ENCODE measurements at regions not wholly inside any gene's neighbourhood (a gene's known extent, or its start where the extent isn't known, plus 50 kb on each side); places are given as distances from the start of the nearest gene placed in this dataset.

DNA sequence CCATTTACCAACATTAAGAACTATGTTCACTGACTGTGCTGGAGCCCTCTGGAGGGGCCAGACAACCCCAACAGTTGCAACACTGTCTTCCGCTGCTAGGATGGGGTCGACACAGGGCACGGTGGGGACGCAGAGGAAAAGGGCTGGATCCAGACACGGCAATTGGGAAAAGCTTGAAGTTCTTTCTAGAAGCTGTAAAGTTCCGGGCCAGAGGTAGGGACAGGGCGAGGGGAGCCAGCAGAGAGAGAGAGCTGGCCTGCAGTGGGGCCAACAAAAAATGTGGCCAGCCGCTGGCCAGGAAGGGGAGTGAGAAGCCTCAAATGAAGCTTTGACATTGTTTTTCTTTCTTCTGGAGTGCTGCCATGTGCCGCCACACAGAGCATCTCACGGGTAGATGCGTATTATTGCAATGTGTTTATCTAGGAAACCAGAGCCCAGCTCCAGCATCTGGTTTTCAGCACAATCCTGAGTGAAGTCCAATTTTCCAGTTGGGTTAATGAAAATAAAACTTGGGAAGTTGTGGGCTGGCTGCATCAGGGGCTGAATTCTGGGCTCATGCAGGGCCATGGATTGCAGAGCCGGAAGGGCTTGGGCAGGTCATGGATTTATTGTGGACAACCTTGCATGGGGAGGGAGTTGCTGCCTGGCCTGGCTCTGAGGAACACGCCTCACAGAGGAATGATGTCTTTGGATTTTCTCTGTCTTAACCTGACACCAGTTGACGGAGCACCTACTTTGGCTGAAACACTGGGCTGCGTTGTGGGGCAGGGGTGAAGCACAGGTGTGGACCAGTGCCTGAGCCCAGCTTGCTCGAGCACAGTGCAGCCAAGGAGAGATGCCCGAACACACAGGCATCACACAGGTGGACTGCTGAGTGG lies 67.6 kb upstream of the AMPD3 start:
- DNase-seq (ENCODE audit: low read depth), result peak; percentile 91

DNA sequence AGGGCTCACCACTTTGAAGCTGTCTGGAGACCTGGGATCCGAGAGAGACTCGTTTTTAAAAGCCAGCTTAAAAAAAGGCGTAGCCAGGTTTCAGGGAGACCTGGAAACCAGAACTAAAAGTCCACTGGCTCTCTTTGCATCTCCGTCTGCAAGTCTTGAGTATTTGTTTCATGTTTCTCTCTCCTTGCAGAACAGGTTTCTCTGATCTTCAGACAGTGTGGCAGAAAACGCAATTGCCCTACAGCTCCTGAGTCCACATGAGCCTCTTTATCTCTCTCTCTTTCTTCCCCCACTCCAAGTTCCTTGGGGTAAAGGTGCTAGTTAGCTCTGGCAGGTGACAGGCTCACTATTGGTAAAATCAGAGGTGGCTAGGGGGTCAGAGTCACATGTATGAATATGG lies 67.0 kb upstream of the AMPD3 start:
- no peak for DNase-seq (ENCODE audit: low read depth)

GRCh38 chr11:10388574-10388973 lies 66.5 kb upstream of the AMPD3 start:
- DNase-seq (ENCODE audit: low read depth), result no peak

DNA sequence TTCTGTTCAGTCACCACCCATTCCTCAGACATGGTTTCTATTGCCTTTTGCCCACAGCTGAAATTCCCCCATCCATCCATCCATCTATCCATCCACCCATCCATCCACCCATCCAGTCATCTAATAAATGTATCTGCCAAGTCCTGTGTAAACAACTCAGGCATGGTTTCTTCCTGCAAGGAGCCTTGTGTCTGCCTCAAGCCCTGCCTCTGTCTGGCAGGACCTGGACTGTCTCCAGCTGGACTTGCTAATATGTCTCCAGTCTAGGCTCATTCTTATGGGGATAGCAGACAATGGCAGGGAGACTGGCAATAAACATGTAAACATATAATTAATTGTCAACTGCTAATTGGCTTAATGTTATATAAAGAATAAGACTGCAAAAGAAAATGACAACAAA lies 64.7 kb upstream of the AMPD3 start:
- peak; percentile 45 for DNase-seq (ENCODE audit: low read depth)

GRCh38 chr11:10392095-10393079 lies 62.7 kb upstream of the AMPD3 start:
- peak; percentile 83 for DNase-seq (ENCODE audit: low read depth)

DNA sequence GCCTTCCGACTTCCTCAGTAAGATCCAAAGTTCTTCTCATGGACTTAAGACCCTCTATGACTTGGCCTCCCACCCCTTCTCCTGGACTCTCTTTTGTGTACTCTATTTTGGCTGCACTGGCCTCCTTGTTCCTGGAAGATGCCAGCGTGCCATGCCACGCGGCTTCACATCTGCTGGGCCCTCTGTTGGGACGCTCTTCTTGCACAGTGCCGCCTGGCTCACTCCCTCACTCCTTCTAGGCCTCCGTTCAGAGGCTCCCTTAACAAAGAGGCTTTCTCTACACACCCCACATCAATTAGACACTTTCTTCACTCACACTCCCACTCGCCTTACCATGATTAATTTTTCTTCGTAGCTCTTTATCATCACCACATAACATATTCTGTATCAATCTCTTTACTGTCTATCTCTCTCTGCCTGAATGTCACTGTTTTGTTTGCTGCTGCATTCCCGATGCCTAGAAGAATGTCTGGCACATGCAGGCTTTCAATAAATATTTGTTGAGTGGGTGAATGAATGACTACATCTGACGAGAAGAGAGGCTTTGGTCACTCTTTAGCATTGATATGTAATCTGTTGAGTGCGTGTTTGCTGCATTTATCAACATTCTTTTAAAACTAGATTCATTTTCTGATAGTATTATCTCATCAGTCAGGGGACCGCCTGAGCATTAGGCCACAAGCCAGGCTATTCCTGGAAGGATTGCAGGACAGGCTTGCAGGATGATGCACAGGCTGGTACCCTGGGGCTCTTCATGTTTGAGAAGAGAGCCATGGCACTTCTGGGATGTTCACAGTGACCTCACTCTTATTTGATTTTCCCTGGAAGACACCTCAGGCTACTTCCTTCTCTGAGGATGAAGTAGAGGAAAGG lies 60.6 kb upstream of the AMPD3 start:
- peak; percentile 95 for DNase-seq (ENCODE audit: low read depth)

DNA sequence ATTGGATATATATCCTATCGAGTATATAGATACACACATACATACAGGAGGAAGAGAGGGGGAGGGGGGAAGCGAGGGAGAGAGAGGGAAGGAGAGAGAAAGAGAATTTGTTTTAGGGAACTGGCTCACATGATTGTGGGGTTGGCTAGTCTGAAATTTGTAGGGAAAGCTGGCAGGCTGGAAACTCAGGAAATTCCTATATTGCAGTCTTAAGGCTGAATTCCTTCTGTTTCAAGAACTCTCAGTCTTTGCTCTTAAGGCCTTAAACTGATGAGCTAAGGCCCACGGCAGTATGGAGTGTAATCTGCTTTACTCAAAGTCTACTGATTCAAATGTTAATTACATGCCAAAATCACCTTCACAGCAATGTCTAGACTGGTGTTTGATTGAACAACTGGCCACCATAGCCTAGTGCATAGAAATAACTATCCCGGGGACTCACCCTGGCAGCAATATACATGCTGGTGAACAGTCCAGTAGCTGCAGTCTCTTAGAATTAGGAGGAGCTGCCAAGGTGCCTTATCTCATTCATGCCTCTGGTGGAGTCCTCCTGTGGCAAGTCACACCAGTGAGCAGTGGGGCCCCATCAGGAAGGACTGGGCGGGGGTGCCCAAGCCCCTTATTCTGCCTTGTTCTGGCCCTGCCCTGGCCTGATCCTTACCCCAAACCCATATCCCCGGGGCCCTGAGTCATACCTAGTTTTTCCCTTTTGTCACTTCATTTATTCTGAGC lies 59.7 kb upstream of the AMPD3 start:
- peak; percentile 39 for DNase-seq (ENCODE audit: low read depth)

GRCh38 chr11:10396771-10397170 lies 58.3 kb upstream of the AMPD3 start:
- DNase-seq (ENCODE audit: low read depth), result no peak

GRCh38 chr11:10397226-10397987 lies 57.7 kb upstream of the AMPD3 start:
- DNase-seq (ENCODE audit: low read depth), result no peak

DNA sequence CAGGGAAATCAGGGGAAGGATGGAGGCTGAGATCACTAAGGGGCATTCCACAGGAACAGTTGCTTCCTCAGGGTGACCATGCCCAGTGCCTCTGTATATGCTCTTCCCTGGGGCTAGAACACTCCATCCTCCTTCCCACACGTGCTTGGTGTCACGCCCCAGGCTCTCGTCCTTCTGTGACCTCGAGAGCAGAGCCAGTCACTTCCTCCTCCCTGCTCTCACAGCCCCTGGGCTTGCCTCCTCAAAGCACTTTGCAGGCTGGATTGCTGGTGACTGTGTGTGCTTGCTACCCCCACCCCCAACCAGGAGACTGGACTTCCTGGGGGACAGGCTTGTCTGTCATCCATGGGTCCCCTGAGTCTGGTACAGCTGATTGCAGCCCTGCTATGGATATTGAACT lies 56.5 kb upstream of the AMPD3 start:
- DNase-seq (ENCODE audit: low read depth), result peak; percentile 85

GRCh38 chr11:10400856-10401255 lies 54.2 kb upstream of the AMPD3 start:
- no peak for DNase-seq (ENCODE audit: low read depth)

GRCh38 chr11:10401256-10401655 lies 53.8 kb upstream of the AMPD3 start:
- DNase-seq (ENCODE audit: low read depth), result no peak

GRCh38 chr11:10401696-10402392 lies 53.2 kb upstream of the AMPD3 start:
- DNase-seq (ENCODE audit: low read depth), result no peak

Data from RPMI7951 (cell line).